B cell (primary cell): ENCODE measurements at regions not wholly inside any gene's neighbourhood (a gene's known extent, or its start where the extent isn't known, plus 50 kb on each side); places are given as distances from the start of the nearest gene placed in this dataset.

Experiments
- EZH2 ChIP-seq: IDR thresholded peaks from 2 replicates; pipeline ENCODE4 v1.6.1; 2012; ENCODE audit warnings: borderline replicate concordance, low read depth, mild to moderate bottlenecking, moderate library complexity, low read length; ENCODE audit not compliant: insufficient read depth, poor library complexity, severe bottlenecking
- TF ChIP-seq, protein P1 (sequence below): fragments of 200-600 bp; IDR thresholded peaks from one replicate; pipeline ENCODE4 v1.8.0; 2022; ENCODE audit warnings: antibody characterized with exemption, mild to moderate bottlenecking

DNA sequence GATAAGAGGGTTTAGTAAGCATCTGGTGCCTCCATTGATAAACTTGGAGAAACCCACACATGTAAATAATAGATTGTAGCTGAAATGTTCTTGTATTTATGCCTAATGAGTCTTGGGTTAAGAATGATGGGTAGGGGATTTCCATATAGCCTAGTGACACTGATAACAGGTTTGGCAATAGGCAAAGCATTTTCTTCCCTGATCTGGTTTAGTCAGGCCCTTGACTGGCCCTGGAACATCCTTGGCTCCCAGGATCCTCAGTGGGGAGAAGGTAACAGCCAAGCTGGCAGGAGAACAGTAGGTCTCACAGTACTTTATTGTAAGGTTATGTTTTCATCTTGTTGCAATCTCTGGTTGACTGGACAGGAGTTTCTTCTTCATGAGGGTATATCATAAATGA lies 228.4 kb downstream of the DIPK2A start:
- TF ChIP-seq EZH2: no peak
- TF ChIP-seq, protein P1, sequence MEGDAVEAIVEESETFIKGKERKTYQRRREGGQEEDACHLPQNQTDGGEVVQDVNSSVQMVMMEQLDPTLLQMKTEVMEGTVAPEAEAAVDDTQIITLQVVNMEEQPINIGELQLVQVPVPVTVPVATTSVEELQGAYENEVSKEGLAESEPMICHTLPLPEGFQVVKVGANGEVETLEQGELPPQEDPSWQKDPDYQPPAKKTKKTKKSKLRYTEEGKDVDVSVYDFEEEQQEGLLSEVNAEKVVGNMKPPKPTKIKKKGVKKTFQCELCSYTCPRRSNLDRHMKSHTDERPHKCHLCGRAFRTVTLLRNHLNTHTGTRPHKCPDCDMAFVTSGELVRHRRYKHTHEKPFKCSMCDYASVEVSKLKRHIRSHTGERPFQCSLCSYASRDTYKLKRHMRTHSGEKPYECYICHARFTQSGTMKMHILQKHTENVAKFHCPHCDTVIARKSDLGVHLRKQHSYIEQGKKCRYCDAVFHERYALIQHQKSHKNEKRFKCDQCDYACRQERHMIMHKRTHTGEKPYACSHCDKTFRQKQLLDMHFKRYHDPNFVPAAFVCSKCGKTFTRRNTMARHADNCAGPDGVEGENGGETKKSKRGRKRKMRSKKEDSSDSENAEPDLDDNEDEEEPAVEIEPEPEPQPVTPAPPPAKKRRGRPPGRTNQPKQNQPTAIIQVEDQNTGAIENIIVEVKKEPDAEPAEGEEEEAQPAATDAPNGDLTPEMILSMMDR: no peak
